ENCODE measurements at regions not wholly inside any gene's neighbourhood (a gene's known extent, or its start where the extent isn't known, plus 50 kb on each side); places are given as distances from the start of the nearest gene placed in this dataset.

GRCh38 chr16:16864536-16864935 is 485.6 kb downstream of the NPIPA7 start:
- H3K36me3 Mint-ChIP-seq, result no peaks in the 10 kb centered on the region
- intact Hi-C loops (cut with micrococcal nuclease), result loop anchor here (5.0 to 10.0 kb wide), 2 partner anchors 510 to 603 kb away; no protein-coding TSS in a partner anchor
- DNase-seq (no peak), ATAC-seq (no peak)
- no peak overlapping the region for H3K4me3 Mint-ChIP-seq
- POLR2A ChIA-PET, result no interaction called here
- Histone ChIP-seq H3K4me3 (ENCODE audit: low read length) (no peak overlapping the region), H3K27ac (ENCODE audit: low read depth, low read length) (no peak overlapping the region), H3K36me3 (ENCODE audit: control insufficient read depth in 2 of 3, insufficient read depth in 3 of 3, low read length in 3 of 3) (no peaks in the 10 kb centered on the region), H3K4me1 (ENCODE audit: control insufficient read depth in 2 of 2, insufficient read depth in 2 of 2, low read length in 2 of 2) (no peaks in the 10 kb centered on the region), H3K27me3 (ENCODE audit: control insufficient read depth in 2 of 2, insufficient read depth in 2 of 2, low read length in 2 of 2) (no peaks in the 10 kb centered on the region), H3K9me3 (ENCODE audit: control insufficient read depth in 2 of 3, low read length in 3 of 3) (no peaks in the 10 kb centered on the region)
- CTCF ChIA-PET, result interaction anchor here (1.2 kb wide), 1 partner anchor 714 kb away, joined by 4 read pairs; no protein-coding TSS in a partner anchor
- H3K27ac Mint-ChIP-seq, result no peak overlapping the region
- peaks cover 0 to 14% (median 2%) of the 10 kb centered on the region in 5 donors for H3K27me3 Mint-ChIP-seq
- H3K4me1 Mint-ChIP-seq, result peaks cover 0 to 3% (median 0%) of the 10 kb centered on the region in 7 donors
- H3K9me3 Mint-ChIP-seq, result no peaks in the 10 kb centered on the region

GRCh38 chr16:16865374-16865773 is 486.4 kb downstream of the NPIPA7 start:
- no peak overlapping the region for H3K4me3 Mint-ChIP-seq
- H3K27ac Mint-ChIP-seq, result no peak overlapping the region
- H3K4me1 ChIP-seq (ENCODE audit: control insufficient read depth in 2 of 2, insufficient read depth in 2 of 2, low read length in 2 of 2), result no peaks in the 10 kb centered on the region
- H3K27ac ChIP-seq (ENCODE audit: low read depth, low read length), result no peak overlapping the region
- CTCF ChIA-PET, result no interaction called here
- intact Hi-C loops (cut with micrococcal nuclease), result loop anchor here in 1 of 2 donors (10.0 kb wide), 1 partner anchor 509 kb away; no protein-coding TSS in a partner anchor
- POLR2A ChIA-PET, result no interaction called here
- ATAC-seq (no peak), DNase-seq (no peak)
- peaks cover 0 to 7% (median 6%) of the 10 kb centered on the region in 5 donors for H3K27me3 Mint-ChIP-seq
- no peaks in the 10 kb centered on the region for H3K36me3 Mint-ChIP-seq
- H3K4me3 ChIP-seq (ENCODE audit: low read length), result no peak overlapping the region
- no peaks in the 10 kb centered on the region for H3K36me3 ChIP-seq (ENCODE audit: control insufficient read depth in 2 of 3, insufficient read depth in 3 of 3, low read length in 3 of 3)
- H3K9me3 ChIP-seq (ENCODE audit: control insufficient read depth in 2 of 3, low read length in 3 of 3), result no peaks in the 10 kb centered on the region
- peaks cover 0 to 3% (median 0%) of the 10 kb centered on the region in 7 donors for H3K4me1 Mint-ChIP-seq
- H3K9me3 Mint-ChIP-seq, result no peaks in the 10 kb centered on the region
- H3K27me3 ChIP-seq (ENCODE audit: control insufficient read depth in 2 of 2, insufficient read depth in 2 of 2, low read length in 2 of 2), result no peaks in the 10 kb centered on the region

DNA sequence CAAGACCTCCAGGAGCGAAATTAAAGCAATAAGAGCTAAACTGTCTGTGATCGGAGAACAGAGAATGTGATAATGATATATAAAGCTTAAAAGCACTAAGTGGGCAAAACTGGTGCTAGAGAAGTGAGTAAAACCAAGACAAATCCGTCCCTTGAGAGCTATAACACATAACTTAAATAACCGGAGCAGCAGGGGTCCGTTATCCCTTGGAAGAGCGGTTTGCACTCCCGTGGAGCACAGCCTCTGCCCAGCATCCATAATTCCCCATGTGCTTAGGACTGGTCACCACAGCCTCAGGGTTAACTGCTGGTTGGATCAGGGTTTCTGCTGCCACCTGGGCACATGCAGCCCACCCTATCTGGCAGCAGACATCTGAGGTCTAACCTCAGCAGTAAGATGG is 489.0 kb downstream of the NPIPA7 start:
- Histone ChIP-seq H3K36me3 (ENCODE audit: control insufficient read depth in 2 of 3, insufficient read depth in 3 of 3, low read length in 3 of 3) (no peaks in the 10 kb centered on the region), H3K4me1 (ENCODE audit: control insufficient read depth in 2 of 2, insufficient read depth in 2 of 2, low read length in 2 of 2) (no peaks in the 10 kb centered on the region), H3K9me3 (ENCODE audit: control insufficient read depth in 2 of 3, low read length in 3 of 3) (no peaks in the 10 kb centered on the region), H3K27me3 (ENCODE audit: control insufficient read depth in 2 of 2, insufficient read depth in 2 of 2, low read length in 2 of 2) (no peaks in the 10 kb centered on the region), H3K27ac (ENCODE audit: low read depth, low read length) (no peak overlapping the region), H3K4me3 (ENCODE audit: low read length) (no peak overlapping the region)
- Mint-ChIP-seq H3K9me3 (peaks cover 0 to 2% (median 0%) of the 10 kb centered on the region in 11 donors), H3K4me3 (no peak overlapping the region), H3K36me3 (no peaks in the 10 kb centered on the region), H3K27me3 (peaks cover 4 to 24% (median 15%) of the 10 kb centered on the region in 5 donors), H3K4me1 (no peaks in the 10 kb centered on the region), H3K27ac (no peak overlapping the region)
- CTCF ChIA-PET, result no interaction called here
- DNase-seq (no peak), ATAC-seq (no peak)
- POLR2A ChIA-PET, result no interaction called here
- intact Hi-C loops (cut with micrococcal nuclease), result loop anchor here in 1 of 2 donors (10.0 kb wide), 1 partner anchor 507 kb away; no protein-coding TSS in a partner anchor

- H3K4me1 ChIP-seq (ENCODE audit: control insufficient read depth in 2 of 2, insufficient read depth in 2 of 2, low read length in 2 of 2), result no peaks in the 10 kb centered on the region
- H3K9me3 ChIP-seq (ENCODE audit: control insufficient read depth in 2 of 3, low read length in 3 of 3), result no peaks in the 10 kb centered on the region
- Mint-ChIP-seq H3K27ac (no peak overlapping the region), H3K36me3 (no peaks in the 10 kb centered on the region), H3K27me3 (peaks cover 4 to 24% (median 15%) of the 10 kb centered on the region in 5 donors), H3K4me3 (no peak overlapping the region), H3K4me1 (no peaks in the 10 kb centered on the region), H3K9me3 (peaks cover 0 to 2% (median 0%) of the 10 kb centered on the region in 11 donors)
- no peaks in the 10 kb centered on the region for H3K27me3 ChIP-seq (ENCODE audit: control insufficient read depth in 2 of 2, insufficient read depth in 2 of 2, low read length in 2 of 2)
- no peak overlapping the region for H3K27ac ChIP-seq (ENCODE audit: low read depth, low read length)
- ATAC-seq (no peak), DNase-seq (no peak)
- CTCF ChIA-PET, result no interaction called here
- H3K4me3 ChIP-seq (ENCODE audit: low read length), result no peak overlapping the region
- intact Hi-C loops (cut with micrococcal nuclease), result loop anchor here in 1 of 2 donors (10.0 kb wide), 1 partner anchor 506 kb away; no protein-coding TSS in a partner anchor
- POLR2A ChIA-PET, result no interaction called here
- no peaks in the 10 kb centered on the region for H3K36me3 ChIP-seq (ENCODE audit: control insufficient read depth in 2 of 3, insufficient read depth in 3 of 3, low read length in 3 of 3)
Measured at GRCh38 chr16:16868727-16869126, 489.8 kb downstream of the NPIPA7 start.

DNA sequence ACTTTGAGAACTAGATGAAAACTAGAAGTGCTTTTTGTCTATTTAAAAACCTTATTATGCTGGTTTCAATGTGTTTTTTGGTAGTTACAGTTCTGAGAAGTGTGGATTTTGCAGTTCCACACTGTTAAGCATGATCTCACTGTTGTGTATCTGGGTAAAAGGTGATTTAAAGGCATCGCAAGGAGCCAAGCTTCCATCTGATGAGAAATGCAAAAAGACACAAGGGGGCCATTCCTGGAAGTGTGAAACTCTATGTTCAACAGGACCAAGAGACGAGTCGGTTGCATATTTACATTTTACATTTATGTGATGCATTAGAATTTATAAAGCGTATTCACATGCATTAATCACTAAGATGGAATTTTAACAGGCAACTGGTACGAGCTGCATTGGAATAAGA is 490.8 kb downstream of the NPIPA7 start:
- Histone ChIP-seq H3K36me3 (ENCODE audit: control insufficient read depth in 2 of 3, insufficient read depth in 3 of 3, low read length in 3 of 3) (no peaks in the 10 kb centered on the region), H3K9me3 (ENCODE audit: control insufficient read depth in 2 of 3, low read length in 3 of 3) (no peaks in the 10 kb centered on the region), H3K27ac (ENCODE audit: low read depth, low read length) (no peak overlapping the region), H3K27me3 (ENCODE audit: control insufficient read depth in 2 of 2, insufficient read depth in 2 of 2, low read length in 2 of 2) (no peaks in the 10 kb centered on the region), H3K4me3 (ENCODE audit: low read length) (no peak overlapping the region), H3K4me1 (ENCODE audit: control insufficient read depth in 2 of 2, insufficient read depth in 2 of 2, low read length in 2 of 2) (no peaks in the 10 kb centered on the region)
- intact Hi-C loops (cut with micrococcal nuclease), result loop anchor here in 1 of 2 donors (10.0 kb wide), 1 partner anchor 505 kb away; no protein-coding TSS in a partner anchor
- Mint-ChIP-seq H3K4me1 (no peaks in the 10 kb centered on the region), H3K4me3 (no peak overlapping the region), H3K27me3 (peaks cover 4 to 31% (median 15%) of the 10 kb centered on the region in 5 donors), H3K9me3 (peaks cover 0 to 2% (median 0%) of the 10 kb centered on the region in 11 donors), H3K27ac (no peak overlapping the region), H3K36me3 (no peaks in the 10 kb centered on the region)
- CTCF ChIA-PET, result no interaction called here
- POLR2A ChIA-PET, result interaction anchor here (0.7 kb wide), 1 partner anchor 347 kb away, joined by 4 read pairs; no protein-coding TSS in a partner anchor
- ATAC-seq (no peak), DNase-seq (no peak)

DNA sequence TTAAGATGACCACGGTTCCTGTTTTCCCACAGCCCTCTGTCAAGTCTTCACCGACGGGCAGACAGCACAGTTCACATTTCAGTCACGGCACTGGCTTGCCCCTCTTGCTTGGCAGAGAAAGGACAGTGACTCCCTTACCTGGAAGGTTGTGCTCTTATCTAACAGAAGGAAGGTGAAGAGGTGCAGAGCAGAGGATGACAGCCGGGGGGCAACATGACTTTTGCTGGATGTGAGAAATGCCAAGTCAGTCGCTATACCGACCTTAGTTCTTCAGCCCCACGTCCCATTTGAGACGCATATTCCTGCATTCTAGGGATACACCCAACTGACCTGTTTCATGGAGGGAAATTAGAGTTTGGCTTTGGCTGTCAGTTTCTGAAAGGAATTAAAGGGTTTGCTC is 492.3 kb downstream of the NPIPA7 start:
- intact Hi-C loops (cut with micrococcal nuclease), result no loop called here

GRCh38 chr16:16877061-16877460 is 498.1 kb downstream of the NPIPA7 start:
- CTCF ChIA-PET, result no interaction called here

More for the DNA sequence above, 492.3 kb downstream of the NPIPA7 start:
- Histone ChIP-seq H3K27me3 (ENCODE audit: control insufficient read depth in 2 of 2, insufficient read depth in 2 of 2, low read length in 2 of 2) (no peaks in the 10 kb centered on the region), H3K36me3 (ENCODE audit: control insufficient read depth in 2 of 3, insufficient read depth in 3 of 3, low read length in 3 of 3) (no peaks in the 10 kb centered on the region), H3K4me3 (ENCODE audit: low read length) (no peak overlapping the region), H3K9me3 (ENCODE audit: control insufficient read depth in 2 of 3, low read length in 3 of 3) (no peaks in the 10 kb centered on the region), H3K27ac (ENCODE audit: low read depth, low read length) (no peak overlapping the region), H3K4me1 (ENCODE audit: control insufficient read depth in 2 of 2, insufficient read depth in 2 of 2, low read length in 2 of 2) (no peaks in the 10 kb centered on the region)
- ChIA-PET CTCF (no interaction called here), POLR2A (no interaction called here)
- Mint-ChIP-seq H3K27ac (no peak overlapping the region), H3K4me3 (no peak overlapping the region), H3K36me3 (no peaks in the 10 kb centered on the region), H3K9me3 (peaks cover 0 to 2% (median 0%) of the 10 kb centered on the region in 11 donors), H3K27me3 (peaks cover 4 to 31% (median 17%) of the 10 kb centered on the region in 5 donors), H3K4me1 (no peaks in the 10 kb centered on the region)
- ATAC-seq, result no peak
- DNase-seq, result no peak

More at GRCh38 chr16:16877061-16877460, 498.1 kb downstream of the NPIPA7 start:
- H3K27ac Mint-ChIP-seq, result no peak overlapping the region
- H3K4me3 Mint-ChIP-seq, result no peak overlapping the region
- intact Hi-C loops (cut with micrococcal nuclease), result no loop called here
- H3K9me3 ChIP-seq (ENCODE audit: control insufficient read depth in 2 of 3, low read length in 3 of 3), result no peaks in the 10 kb centered on the region
- no peaks in the 10 kb centered on the region for H3K27me3 ChIP-seq (ENCODE audit: control insufficient read depth in 2 of 2, insufficient read depth in 2 of 2, low read length in 2 of 2)
- no peaks in the 10 kb centered on the region for H3K4me1 ChIP-seq (ENCODE audit: control insufficient read depth in 2 of 2, insufficient read depth in 2 of 2, low read length in 2 of 2)
- peaks cover under 1 to 28% (median 13%) of the 10 kb centered on the region in 5 donors for H3K27me3 Mint-ChIP-seq
- H3K4me3 ChIP-seq (ENCODE audit: low read length), result no peak overlapping the region
- DNase-seq, result no peak
- ATAC-seq, result no peak
- POLR2A ChIA-PET, result no interaction called here
- H3K36me3 Mint-ChIP-seq, result no peaks in the 10 kb centered on the region
- peaks cover 0 to 3% (median 0%) of the 10 kb centered on the region in 11 donors for H3K9me3 Mint-ChIP-seq
- H3K27ac ChIP-seq (ENCODE audit: low read depth, low read length), result no peak overlapping the region
- no peaks in the 10 kb centered on the region for H3K36me3 ChIP-seq (ENCODE audit: control insufficient read depth in 2 of 3, insufficient read depth in 3 of 3, low read length in 3 of 3)
- peaks cover 0 to 2% (median 0%) of the 10 kb centered on the region in 7 donors for H3K4me1 Mint-ChIP-seq
